Smooth muscle cell (in vitro differentiated cells): ENCODE measurements at regions not wholly inside any gene's neighbourhood (a gene's known extent, or its start where the extent isn't known, plus 50 kb on each side); places are given as distances from the start of the nearest gene placed in this dataset.

Source experiments
- DNase-seq: peaks from one replicate; lab custom pipeline; 2025; ENCODE audit not compliant: unreplicated experiment; lab: John Stamatoyannopoulos, UW
- H2AFZ ChIP-seq: fragments of 200-600 bp; sonication (generic); 2 replicates; pipeline ENCODE4 v1.6.0; 2016; ENCODE audit warnings: antibody characterized with exemption, low read depth, mild to moderate bottlenecking
- H3F3A ChIP-seq: fragments of 200-600 bp; sonication (generic); 2 replicates; pipeline ENCODE4 v1.6.0; 2017; ENCODE audit warnings: antibody characterized with exemption, low read depth
- H3K27ac ChIP-seq: fragments of 200-600 bp; sonication (generic); 2 replicates; pipeline ENCODE4 v1.5.1; 2016; ENCODE audit warnings: low read depth, mild to moderate bottlenecking
- H3K27me3 ChIP-seq: fragments of 200-600 bp; sonication (generic); 2 replicates; pipeline ENCODE4 v1.6.1; 2016; ENCODE audit warnings: low read depth, mild to moderate bottlenecking
- H3K36me3 ChIP-seq: fragments of 200-600 bp; sonication (generic); 2 replicates; pipeline ENCODE4 v1.5.1; 2016; ENCODE audit warnings: low read depth
- H3K4me1 ChIP-seq: fragments of 200-600 bp; sonication (generic); 2 replicates; pipeline ENCODE4 v1.5.1; 2016; ENCODE audit warnings: low read depth
- H3K4me2 ChIP-seq: fragments of 200-600 bp; sonication (generic); 2 replicates; pipeline ENCODE4 v1.6.0; 2016; ENCODE audit warnings: mild to moderate bottlenecking
- H3K4me3 ChIP-seq: fragments of 200-600 bp; sonication (generic); 2 replicates; pipeline ENCODE4 v1.5.1; 2016; ENCODE audit warnings: mild to moderate bottlenecking
- H3K79me2 ChIP-seq: fragments of 200-600 bp; sonication (generic); 2 replicates; pipeline ENCODE4 v1.6.0; 2016; ENCODE audit warnings: low read depth, mild to moderate bottlenecking
- H3K9ac ChIP-seq: fragments of 200-600 bp; sonication (generic); 2 replicates; pipeline ENCODE4 v1.6.0; 2016; ENCODE audit warnings: low read depth
- H3K9me3 ChIP-seq: fragments of 200-600 bp; sonication (generic); replicated peaks from 2 replicates; pipeline ENCODE4 v1.5.1; 2016; ENCODE audit warnings: low read depth
- H4K20me1 ChIP-seq: fragments of 200-600 bp; sonication (generic); 2 replicates; pipeline ENCODE4 v1.6.0; 2016; ENCODE audit warnings: low read depth
- CTCF ChIP-seq: fragments of 200-600 bp; sonication (generic); IDR thresholded peaks from 2 replicates; pipeline ENCODE4 v1.5.1; 2017; ENCODE audit warnings: borderline replicate concordance, mild to moderate bottlenecking, antibody characterized with exemption; ENCODE audit not compliant: insufficient read depth, poor library complexity, severe bottlenecking
- WGBS: methylation state at CpG from one replicate; pipeline ENCODE4 v1.1.7; 2016; ENCODE audit warnings: low lambda C conversion rate; 5-methylcytosine and 5-hydroxymethylcytosine counted together

GRCh38 chr14:54226103-54226502 lies 170.7 kb upstream of the CDKN3 start:
- no peaks in the 10 kb centered on the region for H3K27me3 ChIP-seq
- no peak overlapping the region for H3K4me3 ChIP-seq
- H3K36me3 ChIP-seq, result no peaks in the 10 kb centered on the region
- H4K20me1 ChIP-seq, result no peaks in the 10 kb centered on the region
- H3K9ac ChIP-seq, result no peak overlapping the region
- H3K4me2 ChIP-seq, result no peak overlapping the region
- no peaks in the 10 kb centered on the region for H3K9me3 ChIP-seq
- H3K79me2 ChIP-seq, result no peaks in the 10 kb centered on the region
- 90% methylated on average over 2 of the region's 2 CpGs for WGBS
- DNase-seq, result no peak
- no peak overlapping the region for H2AFZ ChIP-seq
- no peaks in the 10 kb centered on the region for H3F3A ChIP-seq
- H3K4me1 ChIP-seq, result peaks cover 23% of the 10 kb centered on the region
- TF ChIP-seq CTCF, result no peak
- H3K27ac ChIP-seq, result no peak overlapping the region

- Histone ChIP-seq H3F3A (no peaks in the 10 kb centered on the region), H3K79me2 (no peaks in the 10 kb centered on the region), H3K4me3 (no peak overlapping the region), H3K36me3 (no peaks in the 10 kb centered on the region), H3K27me3 (no peaks in the 10 kb centered on the region), H2AFZ (no peak overlapping the region), H4K20me1 (no peaks in the 10 kb centered on the region), H3K4me1 (peaks cover 18% of the 10 kb centered on the region), H3K9ac (no peak overlapping the region), H3K9me3 (no peaks in the 10 kb centered on the region), H3K27ac (no peak overlapping the region), H3K4me2 (no peak overlapping the region)
- 98% methylated on average over 2 of the region's 2 CpGs for WGBS
- no peak for TF ChIP-seq CTCF
- DNase-seq, result no peak
Measured at GRCh38 chr14:54226558-54226957, 170.2 kb upstream of the CDKN3 start.

GRCh38 chr14:54229136-54229535 lies 167.7 kb upstream of the CDKN3 start:
- Histone ChIP-seq H2AFZ (no peak overlapping the region), H3K36me3 (no peaks in the 10 kb centered on the region), H3F3A (no peaks in the 10 kb centered on the region), H3K27ac (no peak overlapping the region), H3K9me3 (no peaks in the 10 kb centered on the region), H3K4me2 (no peak overlapping the region), H3K4me3 (no peak overlapping the region), H3K79me2 (no peaks in the 10 kb centered on the region), H4K20me1 (no peaks in the 10 kb centered on the region), H3K4me1 (peaks cover 8% of the 10 kb centered on the region), H3K27me3 (no peaks in the 10 kb centered on the region), H3K9ac (no peak overlapping the region)
- TF ChIP-seq CTCF, result no peak
- DNase-seq, result no peak
- 93% methylated on average over 1 of the region's 1 CpG for WGBS

- Histone ChIP-seq H3K27ac (no peak overlapping the region), H3K4me2 (no peak overlapping the region), H3K79me2 (no peaks in the 10 kb centered on the region), H3K9me3 (no peaks in the 10 kb centered on the region), H3K4me3 (no peak overlapping the region), H3K4me1 (peaks cover under 1% of the 10 kb centered on the region), H4K20me1 (no peaks in the 10 kb centered on the region), H3F3A (no peaks in the 10 kb centered on the region), H3K9ac (no peak overlapping the region), H2AFZ (no peak overlapping the region), H3K36me3 (no peaks in the 10 kb centered on the region), H3K27me3 (no peaks in the 10 kb centered on the region)
- DNase-seq, result no peak
- 89% methylated on average over 1 of the region's 1 CpG for WGBS
- TF ChIP-seq CTCF, result no peak
Measured at GRCh38 chr14:54230645-54231044, 166.2 kb upstream of the CDKN3 start.
